NCI-H1092 treated with DMSO at 0.1 percent for 48 hours (cell line): ENCODE measurements at regions not wholly inside any gene's neighbourhood (a gene's known extent, or its start where the extent isn't known, plus 50 kb on each side); places are given as distances from the start of the nearest gene placed in this dataset.

ENCODE experiments used
- DNase-seq: peaks from one replicate; lab custom pipeline; 2025; lab: John Stamatoyannopoulos, UW

- no peak for DNase-seq
Observed at GRCh38 chr2:17068021-17068420, 402.4 kb upstream of the CYRIA start.

GRCh38 chr2:17065536-17065935 lies 399.9 kb upstream of the CYRIA start:
- DNase-seq, result no peak

- no peak for DNase-seq
Observed at GRCh38 chr2:17061028-17061427, 395.4 kb upstream of the CYRIA start.

GRCh38 chr2:17059458-17059857 lies 393.8 kb upstream of the CYRIA start:
- no peak for DNase-seq

- DNase-seq, result no peak
Observed at GRCh38 chr2:17058772-17059402, 393.3 kb upstream of the CYRIA start.

- no peak for DNase-seq
Observed at GRCh38 chr2:17057109-17058017, 391.7 kb upstream of the CYRIA start.

- no peak for DNase-seq
Observed at GRCh38 chr2:17056236-17056635, 390.6 kb upstream of the CYRIA start.

- no peak for DNase-seq
Observed at GRCh38 chr2:17052001-17052400, 386.4 kb upstream of the CYRIA start.

GRCh38 chr2:17051538-17051937 lies 385.9 kb upstream of the CYRIA start:
- DNase-seq, result no peak

- DNase-seq, result no peak
Observed at GRCh38 chr2:17043173-17043572, 377.5 kb upstream of the CYRIA start.

GRCh38 chr2:17036361-17036760 lies 370.7 kb upstream of the CYRIA start:
- DNase-seq, result no peak

- DNase-seq, result no peak
Observed at GRCh38 chr2:17035010-17035409, 369.4 kb upstream of the CYRIA start.

- DNase-seq, result no peak
Observed at GRCh38 chr2:17030047-17030446, 364.4 kb upstream of the CYRIA start.

- no peak for DNase-seq
Observed at GRCh38 chr2:17012297-17012696, 346.7 kb upstream of the CYRIA start.

- DNase-seq, result no peak
Observed at GRCh38 chr2:17010104-17010503, 344.5 kb upstream of the CYRIA start.

- DNase-seq, result no peak
Observed at GRCh38 chr2:17000184-17000482, 334.5 kb upstream of the CYRIA start.

GRCh38 chr2:16999347-17000183 lies 333.9 kb upstream of the CYRIA start:
- no peak for DNase-seq

GRCh38 chr2:16978301-16978700 lies 312.7 kb upstream of the CYRIA start:
- DNase-seq, result no peak

GRCh38 chr2:16974688-16975087 lies 309.1 kb upstream of the CYRIA start:
- no peak for DNase-seq

GRCh38 chr2:16973586-16974286 lies 308.1 kb upstream of the CYRIA start:
- DNase-seq, result no peak

- DNase-seq, result no peak
Observed at GRCh38 chr2:16972276-16972675, 306.6 kb upstream of the CYRIA start.

- DNase-seq, result no peak
Observed at GRCh38 chr2:16971722-16972234, 306.1 kb upstream of the CYRIA start.
